SKM-1 treated with dmso at 0.1 percent for 144 hours (cell line): ENCODE measurements at regions not wholly inside any gene's neighbourhood (a gene's known extent, or its start where the extent isn't known, plus 50 kb on each side); places are given as distances from the start of the nearest gene placed in this dataset.

Source experiments
- DNase-seq: peaks from one replicate; lab custom pipeline; 2025; ENCODE audit not compliant: unreplicated experiment; lab: John Stamatoyannopoulos, UW

DNA sequence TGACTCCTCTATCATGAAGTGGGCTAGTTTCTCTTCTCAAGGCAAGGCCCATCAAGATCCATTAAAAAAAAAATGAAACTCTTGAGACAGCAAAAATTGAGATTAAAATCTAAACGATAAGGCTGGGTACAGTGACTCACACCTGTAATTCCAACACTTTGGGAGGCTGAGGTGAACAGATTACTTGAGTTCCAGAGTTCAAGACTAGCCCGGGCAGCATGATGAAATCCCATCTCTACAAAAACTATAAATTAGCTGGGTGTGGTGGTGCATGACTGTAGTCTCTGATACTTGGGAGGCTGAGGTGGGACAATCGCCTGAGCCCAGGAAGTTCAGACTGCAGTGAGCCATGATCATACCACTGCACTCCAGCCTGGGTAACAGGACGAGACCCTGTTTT lies 226.5 kb upstream of the SOX5 start:
- no peak for DNase-seq

DNA sequence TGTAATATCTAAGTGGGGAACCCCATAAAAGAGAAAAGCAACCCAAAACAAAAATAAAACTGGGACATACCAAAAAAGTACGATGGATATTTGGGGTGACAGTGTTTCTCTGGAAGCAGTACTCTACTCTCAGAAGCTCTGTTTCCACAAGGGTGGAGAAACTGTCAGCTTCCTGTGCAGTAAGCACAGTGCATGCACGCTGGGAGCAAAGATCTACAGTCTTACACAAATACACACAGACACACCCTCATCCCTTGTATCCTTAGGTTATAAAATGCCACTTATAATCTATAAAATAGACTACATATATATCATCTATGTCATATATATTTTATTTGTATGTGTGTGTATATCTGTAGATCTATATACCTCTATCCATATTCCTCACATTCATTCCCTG lies 225.8 kb upstream of the SOX5 start:
- no peak for DNase-seq

DNA sequence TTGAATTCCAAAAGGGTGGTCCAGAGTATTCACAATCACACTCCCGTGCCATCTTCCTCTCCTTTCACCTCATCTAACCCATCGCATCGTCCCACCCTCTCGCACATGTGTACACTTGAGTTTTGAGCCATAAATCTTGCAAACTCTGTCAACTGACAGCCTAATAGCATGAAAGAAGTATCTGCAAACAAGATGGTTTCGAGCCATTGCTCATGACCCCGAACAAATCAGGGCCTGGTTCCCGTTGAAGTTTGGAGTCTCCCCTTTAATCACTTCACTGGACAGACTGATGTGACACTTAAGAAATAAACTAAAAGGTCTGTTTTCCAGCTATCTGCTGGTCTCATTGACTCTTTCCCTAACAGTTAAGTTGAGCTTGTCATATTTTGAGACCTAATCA lies 223.6 kb upstream of the SOX5 start:
- no peak for DNase-seq

DNA sequence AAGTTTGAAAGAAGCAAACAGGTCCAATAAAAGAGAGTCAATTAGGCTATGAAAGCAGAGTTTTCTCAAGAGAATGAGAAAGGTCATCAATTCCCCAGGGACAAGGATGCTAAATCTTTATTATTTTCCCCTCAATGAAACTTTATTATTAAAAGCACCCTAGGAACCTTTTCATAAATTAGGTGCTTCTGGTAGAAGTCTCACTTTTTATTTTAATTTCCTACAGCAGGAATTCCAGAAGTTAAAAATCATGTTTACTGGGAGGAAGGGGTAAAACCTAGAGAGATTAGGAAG lies 223.2 kb upstream of the SOX5 start:
- no peak for DNase-seq

DNA sequence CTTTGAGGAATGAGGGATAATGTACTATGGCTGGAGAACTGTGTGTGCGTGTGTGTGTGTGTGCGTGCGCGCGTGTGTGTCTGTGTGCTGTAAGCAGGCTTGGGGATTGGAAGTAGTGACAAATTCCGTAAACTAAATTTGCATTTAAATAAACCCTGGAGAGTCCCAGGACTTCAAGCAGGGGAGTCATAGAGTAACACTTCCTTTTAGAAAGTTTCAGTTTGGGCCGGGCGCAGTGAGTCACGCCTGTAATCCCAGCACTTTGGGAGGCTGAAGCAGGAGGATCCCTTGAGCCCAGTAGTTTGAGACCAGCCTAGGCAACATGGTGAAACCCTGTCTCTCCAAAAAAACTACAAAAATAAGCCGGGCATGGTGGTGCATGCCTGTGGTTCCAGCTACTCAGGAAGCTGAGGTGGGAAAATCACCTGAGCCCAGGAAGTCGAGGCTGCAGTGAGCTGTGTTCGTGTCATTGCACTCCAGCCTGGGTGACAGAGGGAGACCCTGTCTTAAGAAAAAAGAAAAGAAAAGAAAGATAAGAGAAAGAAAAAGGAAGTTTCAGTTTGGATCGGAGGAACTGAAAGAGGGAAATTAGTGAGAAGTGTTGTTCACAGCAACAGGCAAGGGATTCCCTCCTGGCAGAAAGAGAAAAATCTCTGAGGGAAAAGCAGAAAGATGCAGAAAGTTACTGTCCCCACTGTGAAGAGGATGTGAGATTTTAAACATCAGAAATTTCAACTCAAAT lies 222.7 kb upstream of the SOX5 start:
- DNase-seq, result no peak

DNA sequence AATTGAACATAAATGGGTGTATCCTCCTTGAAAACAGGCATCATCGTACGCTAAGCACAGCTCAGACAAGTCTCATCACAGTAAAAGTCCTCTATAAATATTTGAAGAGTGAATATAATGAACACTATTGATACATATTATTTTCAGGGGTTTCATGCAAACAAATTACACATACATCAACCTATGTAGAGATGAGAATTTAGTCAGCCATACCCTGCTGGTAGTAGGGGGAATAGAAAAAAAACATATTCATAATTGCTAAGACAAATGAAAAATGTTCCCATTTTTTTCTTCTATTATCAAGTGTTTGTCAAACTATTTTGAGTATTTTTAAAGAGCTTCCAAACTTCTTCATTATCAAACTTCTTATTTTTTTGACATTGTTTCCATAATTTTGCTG lies 205.6 kb upstream of the SOX5 start:
- no peak for DNase-seq

DNA sequence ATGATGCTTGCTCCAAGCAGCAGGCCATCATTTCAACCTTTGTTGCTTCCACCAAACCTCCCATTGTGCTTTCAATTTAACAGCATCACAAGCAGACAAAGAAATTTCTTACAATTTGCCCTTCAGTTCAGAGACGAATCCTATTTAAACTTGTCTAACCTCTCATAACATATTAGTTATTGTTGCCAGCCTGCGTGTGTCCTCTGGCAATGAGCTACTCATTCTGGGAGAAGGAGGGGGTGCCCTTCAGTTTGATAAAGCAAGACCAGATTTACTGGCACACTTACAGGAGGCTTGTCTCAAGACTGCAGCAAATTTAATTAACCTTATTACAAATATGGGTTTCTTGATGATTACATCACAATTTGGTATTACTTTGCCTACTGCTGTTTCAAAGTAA lies 203.6 kb upstream of the SOX5 start:
- DNase-seq, result no peak

DNA sequence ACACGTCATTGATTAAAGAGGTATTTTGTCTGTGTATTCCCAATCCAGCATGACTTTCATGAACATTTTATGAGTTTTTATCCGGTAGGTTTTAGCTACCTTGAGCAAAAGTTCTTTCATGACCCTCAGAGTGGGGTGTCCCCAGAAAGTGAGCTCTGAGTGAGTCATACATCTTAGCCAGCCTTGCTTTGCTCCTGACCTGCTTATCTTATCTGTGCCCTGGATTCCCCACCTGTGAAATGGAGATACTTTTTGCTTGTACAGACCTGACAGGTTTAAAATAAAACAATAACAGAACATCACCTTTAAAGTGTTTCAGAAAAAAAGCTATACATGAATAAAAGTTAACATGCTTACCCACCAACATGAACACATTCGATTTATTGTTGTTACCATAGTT lies 202.8 kb upstream of the SOX5 start:
- no peak for DNase-seq

DNA sequence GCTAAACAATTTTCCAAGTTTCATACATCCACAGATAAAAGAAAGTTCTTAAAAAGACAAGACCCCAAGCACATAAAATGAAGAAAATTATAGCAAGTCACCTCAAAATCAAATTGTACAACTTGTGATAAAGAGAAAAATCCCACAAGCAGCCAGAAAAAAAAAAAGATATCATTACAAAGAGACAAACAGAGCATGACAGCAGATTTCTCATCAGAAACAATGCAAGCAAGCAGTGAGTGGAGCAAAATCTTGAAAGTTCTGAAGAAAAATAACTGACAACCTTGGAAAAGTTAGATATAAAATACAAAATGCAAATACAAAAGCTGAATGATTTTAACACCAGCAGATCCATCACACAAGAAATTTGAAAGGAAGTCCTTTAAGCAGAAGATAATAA lies 194.5 kb upstream of the SOX5 start:
- DNase-seq, result no peak

DNA sequence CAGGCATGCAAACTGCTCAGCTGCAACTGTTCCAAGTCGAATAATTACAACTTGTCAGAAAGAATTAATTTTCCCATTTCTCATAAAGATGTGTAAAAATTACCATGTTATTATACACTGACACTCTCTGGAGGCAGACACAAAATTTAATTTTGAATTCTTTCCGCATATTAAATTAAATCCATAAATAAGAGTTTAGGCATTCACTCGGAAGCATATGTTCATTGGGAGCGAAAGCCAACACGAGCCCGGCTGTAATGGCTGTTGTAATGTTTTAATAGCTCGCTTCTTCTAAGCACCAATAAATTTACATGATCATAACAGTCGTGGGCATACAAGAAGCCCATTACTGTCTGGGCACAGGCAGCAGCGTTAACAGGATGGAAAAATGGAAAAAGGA lies 189.6 kb upstream of the SOX5 start:
- DNase-seq, result no peak

DNA sequence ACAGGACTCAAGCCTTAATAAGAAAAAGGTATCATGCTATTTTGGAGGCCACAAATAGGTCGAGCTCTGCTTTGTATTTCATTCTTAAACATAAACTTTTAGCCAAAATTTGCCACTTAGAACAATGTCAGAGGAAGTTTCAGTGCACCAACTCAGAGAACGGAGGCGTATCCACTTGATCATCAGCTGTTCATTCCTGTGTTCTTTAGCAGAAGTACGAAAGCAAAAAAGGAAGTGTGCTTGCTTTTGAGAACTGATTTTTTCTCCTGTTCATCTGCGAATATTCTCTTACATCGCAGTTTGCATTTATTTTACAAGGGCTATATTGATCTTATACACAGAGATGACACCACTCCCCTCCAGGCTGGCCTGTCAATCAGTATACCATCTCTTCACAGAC lies 188.6 kb upstream of the SOX5 start:
- DNase-seq, result no peak

DNA sequence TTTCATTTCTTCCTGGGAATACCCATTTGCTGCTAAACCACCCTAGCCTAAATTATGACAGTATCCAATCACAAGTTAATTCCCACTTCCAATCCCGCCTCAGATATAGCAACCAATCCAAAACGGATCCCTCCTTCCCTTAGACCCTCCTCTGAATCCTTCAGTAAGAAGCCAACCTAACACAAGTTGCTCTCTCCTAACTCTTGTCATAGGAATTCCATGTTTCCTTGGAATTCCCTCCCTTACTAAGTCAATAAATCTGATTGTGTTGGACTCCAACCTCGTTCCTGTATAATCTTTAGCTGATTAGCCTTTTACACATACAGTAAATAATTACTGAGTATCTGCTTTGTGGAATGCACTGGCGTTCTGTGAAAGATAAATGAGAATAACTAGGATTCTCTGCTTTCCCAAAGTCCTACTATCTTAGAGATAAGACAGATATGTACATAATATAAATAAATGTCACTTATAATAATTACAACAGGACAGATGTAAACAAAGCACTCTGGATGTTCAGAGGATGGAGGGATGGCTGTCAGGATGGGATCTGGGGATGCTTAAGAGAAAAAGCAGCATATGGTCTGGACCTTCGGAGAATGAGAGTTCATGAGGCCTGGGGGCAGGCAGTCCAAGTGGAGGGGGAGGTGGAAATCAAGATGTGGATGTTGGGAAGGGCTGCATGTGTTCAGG lies 185.8 kb upstream of the SOX5 start:
- no peak for DNase-seq

DNA sequence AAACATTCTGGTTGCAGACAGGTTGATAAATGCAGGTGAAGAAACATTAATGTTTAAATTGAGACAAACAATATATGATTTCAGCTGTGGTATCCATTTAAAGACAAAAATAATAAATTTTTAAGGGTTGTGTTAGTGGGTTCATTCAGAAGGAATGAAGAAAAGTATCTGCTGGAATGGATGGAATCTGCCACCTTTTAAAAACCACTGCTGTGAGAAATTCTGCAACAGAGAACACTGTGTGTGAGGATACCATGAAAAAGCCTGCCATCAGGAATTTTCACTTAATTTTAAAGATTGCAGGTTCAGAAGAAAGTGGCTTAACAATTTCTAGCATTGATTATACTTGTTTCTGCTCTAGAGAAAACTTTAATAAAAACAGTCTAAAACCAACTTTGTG lies 184.6 kb upstream of the SOX5 start:
- no peak for DNase-seq

DNA sequence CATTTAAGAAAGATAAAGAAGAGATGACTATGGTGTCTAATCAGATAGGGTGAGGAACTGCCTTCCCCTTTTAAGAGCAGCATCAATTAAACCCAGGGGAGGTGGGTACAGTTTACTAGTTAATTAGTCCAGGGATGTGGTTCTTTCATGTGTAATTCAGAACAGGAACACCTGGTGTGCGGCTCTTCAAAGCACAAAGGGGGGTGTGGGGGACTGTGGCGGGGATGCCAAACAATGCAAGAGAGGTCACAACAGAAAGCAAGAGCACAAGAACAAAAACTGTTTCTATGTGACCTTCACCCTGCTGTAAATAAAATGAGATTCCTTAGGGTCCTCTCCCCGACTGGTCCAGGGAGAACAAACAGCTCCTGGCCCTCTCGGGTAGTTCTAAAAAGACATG lies 183.9 kb upstream of the SOX5 start:
- no peak for DNase-seq

DNA sequence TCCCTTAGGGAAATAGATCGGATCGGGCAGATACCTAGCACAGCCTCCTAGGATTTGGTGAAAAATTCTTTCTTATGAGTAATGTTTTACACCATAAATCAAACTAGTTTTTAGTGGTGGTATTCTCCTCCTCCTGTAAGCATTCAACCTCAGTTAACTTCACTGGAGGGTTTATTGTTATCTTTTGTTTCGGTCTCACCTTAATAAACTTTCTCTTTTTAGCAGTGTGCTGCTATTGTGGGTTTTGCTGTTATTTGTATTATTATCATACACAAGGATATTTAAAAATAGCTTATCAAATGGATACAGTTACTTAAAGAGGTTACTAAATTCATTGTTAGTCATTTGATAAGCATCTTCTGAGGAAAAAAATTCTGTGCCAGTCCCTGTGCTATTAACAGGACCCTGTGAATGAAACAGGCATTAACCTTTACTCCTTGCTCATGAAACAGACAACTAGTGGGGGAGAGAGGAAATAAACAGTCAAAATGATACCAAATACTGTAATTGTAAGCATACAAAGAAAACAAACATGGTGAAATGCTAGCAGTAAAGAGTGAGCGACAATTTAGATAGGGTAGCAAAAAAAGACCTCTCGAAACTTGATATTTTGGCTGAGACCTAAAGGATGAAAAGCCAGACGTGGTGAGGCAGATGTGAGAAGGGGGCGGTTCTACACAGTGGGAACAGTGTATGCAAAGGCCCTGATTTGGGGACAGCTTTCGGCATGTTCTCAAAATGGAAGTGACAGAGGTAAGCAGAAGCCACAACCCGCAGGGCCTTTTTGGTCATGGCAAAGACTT lies 178.7 kb upstream of the SOX5 start:
- DNase-seq, result no peak

DNA sequence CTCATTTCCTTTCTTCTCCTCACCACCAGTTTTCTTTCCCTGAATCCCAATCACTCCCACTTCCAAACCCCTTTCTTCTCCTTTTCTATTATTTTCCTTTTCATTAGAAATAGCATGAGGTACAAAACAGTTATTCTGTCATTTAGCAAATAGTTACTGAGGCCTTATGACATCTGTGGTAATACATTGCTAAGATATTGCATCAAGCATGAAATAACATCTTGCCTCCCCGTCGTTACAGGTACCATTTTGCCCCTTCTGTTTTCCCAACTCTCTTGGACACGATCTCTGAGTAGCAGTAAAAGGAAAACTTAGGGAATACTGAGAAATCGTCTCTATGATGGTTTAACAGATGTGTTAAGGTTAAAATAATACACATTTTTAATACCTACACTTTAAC lies 175.8 kb upstream of the SOX5 start:
- DNase-seq, result no peak

DNA sequence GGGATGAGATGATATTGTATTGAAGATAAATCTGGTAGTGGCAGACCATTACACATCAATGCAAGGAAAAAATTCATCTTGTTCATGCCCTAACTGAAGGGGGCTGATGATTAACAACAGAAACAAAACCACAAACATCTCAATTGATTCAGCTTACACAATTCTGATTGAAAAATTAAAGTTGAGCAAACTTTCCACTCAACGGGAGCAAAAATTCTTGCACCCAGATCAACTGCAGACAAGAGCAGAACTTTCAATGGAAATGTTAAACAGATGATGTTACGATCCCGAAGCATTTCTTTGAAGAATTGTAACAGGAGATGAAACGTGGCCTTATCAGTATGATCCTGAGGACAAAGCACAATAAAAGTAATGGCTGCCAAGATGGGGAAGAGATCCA lies 172.4 kb upstream of the SOX5 start:
- no peak for DNase-seq

DNA sequence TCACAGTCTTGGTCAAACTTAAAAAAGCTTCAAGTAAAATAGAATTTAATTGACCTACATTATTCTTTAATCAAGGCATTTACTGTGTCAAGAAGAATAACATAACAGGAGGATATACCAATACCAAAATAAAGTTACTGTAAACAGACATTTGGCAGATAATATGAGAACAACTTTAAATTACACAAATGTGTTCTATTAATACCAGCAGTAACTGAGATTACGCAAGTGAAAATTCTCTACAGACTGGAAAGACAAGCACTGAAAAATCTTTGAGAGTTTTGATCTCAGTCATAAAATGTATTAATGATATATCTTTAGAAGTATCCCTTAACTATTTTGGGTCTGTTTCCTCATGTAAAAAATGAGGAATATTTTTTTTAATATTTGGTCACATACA lies 169.2 kb upstream of the SOX5 start:
- no peak for DNase-seq

DNA sequence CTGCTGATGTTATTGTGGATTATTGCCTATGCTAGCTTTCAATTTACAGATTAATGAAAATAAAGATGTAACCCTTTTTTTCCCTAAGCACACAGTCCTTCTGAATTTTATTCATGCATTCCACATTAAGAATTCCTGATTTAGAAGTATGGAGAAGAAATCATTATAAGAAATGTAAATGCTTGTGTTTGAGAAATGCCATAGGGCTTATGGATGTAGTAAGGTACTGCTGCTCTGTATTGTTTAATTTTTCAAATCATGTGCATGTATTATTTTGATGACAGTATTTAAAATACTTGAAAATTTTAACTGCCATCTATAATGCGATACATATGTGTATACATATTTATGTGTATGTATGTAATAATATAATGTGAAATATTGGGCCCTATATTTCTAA lies 167.1 kb upstream of the SOX5 start:
- no peak for DNase-seq

DNA sequence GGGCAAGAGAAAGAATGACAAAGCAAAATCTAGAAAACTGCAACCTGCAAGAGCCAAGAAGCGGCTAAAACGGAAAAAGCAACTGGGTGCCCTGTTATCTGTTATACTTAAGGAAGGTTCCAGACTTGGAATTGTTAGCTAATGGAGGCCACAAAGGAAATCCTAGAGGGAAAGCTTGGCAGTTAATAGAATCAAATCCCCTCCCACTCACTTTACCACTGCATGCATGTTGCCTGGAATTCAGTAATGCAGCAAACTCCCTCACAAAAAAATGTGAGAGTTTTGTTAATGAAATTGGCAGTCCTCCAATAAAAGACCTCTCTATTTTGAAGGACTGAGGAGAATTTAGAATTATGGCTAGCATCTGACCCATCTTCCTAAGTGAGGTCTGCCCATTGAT lies 164.2 kb upstream of the SOX5 start:
- no peak for DNase-seq

DNA sequence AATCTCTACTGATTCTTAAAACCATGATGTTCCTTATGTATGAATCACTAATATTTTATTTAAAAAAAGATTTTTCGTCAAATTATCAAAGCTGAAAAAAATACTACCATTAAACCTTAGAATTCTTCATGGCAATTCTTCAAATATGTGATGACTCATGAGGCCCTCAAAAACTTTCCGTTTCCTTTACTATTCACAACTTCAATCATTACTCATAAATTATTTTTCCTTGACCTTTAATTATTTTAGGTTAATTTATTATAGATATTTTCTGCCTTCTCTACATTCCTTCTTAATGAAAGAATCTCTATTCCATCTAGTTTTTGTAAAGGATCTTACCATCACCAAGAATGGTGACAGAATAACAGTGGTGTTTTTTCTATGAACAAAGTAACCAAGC lies 162.1 kb upstream of the SOX5 start:
- DNase-seq, result no peak

DNA sequence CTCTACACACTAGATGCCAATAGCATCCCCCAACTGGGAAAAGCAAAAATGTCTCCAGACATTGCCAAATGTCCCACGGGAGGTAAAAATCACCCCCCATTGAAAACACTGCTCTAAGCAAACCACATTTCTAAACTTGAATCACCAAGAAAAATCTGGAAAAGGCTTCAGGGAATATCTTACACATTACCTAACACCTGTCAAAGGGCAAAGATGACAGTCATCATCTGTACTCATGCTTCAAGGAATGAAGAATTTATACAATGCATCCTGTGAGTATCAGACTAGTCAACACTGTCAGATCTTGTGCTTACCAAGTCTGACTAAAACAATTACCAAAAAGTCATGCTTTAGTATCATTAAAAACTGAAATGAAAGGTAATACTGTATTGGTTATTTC lies 161.6 kb upstream of the SOX5 start:
- DNase-seq, result no peak
